Endothelial cell of umbilical vein (primary cell): ENCODE measurements at regions not wholly inside any gene's neighbourhood (a gene's known extent, or its start where the extent isn't known, plus 50 kb on each side); places are given as distances from the start of the nearest gene placed in this dataset.

Experiments
- BruUV-seq: library from RNA; stranded (reverse); fragments of 400-500 nt; replicated peaks from 2 replicates; lab custom pipeline; 2021; lab: Mats Ljungman, UMichigan
- CTCF ChIA-PET: fragments of 300-600, 350-600 bp; sonication (Branson Sonifier 250); formaldehyde crosslinking; loops from one replicate; lab custom pipeline; 2021; ENCODE audit warnings: antibody characterized with exemption, inconsistent platforms; lab: Charles Lee
- POLR2A ChIA-PET: fragments of 300-600, 350-600 bp; sonication (Branson Sonifier 250); formaldehyde crosslinking; loops from one replicate; lab custom pipeline; 2021; ENCODE audit warnings: antibody characterized with exemption, inconsistent platforms; lab: Charles Lee
- DNase-seq: peaks from one replicate; pipeline ENCODE4 v3.0.0-alpha.2; 2011; ENCODE audit warnings: low read depth, low spot score
- FAIRE-seq: peaks from 2 replicates; lab custom pipeline; 2011; peaks lifted over from hg19 to GRCh38; lab: Jason Lieb, UNC
- H2AFZ ChIP-seq: 2 replicates; pipeline ENCODE4 v1.6.0; 2012; ENCODE audit warnings: low read depth, low read length, control low read depth, inconsistent platforms
- H3K27ac ChIP-seq: 2 replicates; pipeline ENCODE4 v1.5.1; 2011; ENCODE audit warnings: low read depth, mild to moderate bottlenecking, control low read depth, low read length, moderate library complexity; ENCODE audit not compliant: insufficient read depth
- H3K27me3 ChIP-seq, 2 experiments: 2 replicates each; pipeline versions ENCODE4 v1.6.0 to v1.6.1; 2011; ENCODE audit warnings: low read length in 2 of 2, mixed read lengths in 1 of 2; ENCODE audit not compliant: control insufficient read depth in 2 of 2, insufficient read depth in 2 of 2
- H3K36me3 ChIP-seq, 2 experiments: 2 replicates in 1 of 2; 3 replicates in 1 of 2; pipeline ENCODE4 v1.5.1; 2011; ENCODE audit warnings: low read length in 2 of 2, mild to moderate bottlenecking in 1 of 2, moderate library complexity in 1 of 2; ENCODE audit not compliant: control insufficient read depth in 2 of 2, insufficient read depth in 2 of 2; ENCODE audit errors: extremely low read depth in 1 of 2
- H3K4me1 ChIP-seq: 3 replicates; pipeline ENCODE4 v1.5.1; 2011; ENCODE audit warnings: mild to moderate bottlenecking, low read length; ENCODE audit not compliant: control insufficient read depth, insufficient read depth; ENCODE audit errors: extremely low read depth
- H3K4me2 ChIP-seq: 2 replicates; pipeline ENCODE4 v1.6.1; 2011; ENCODE audit warnings: low read length, control low read depth, mixed read lengths; ENCODE audit not compliant: insufficient read depth
- H3K4me3 ChIP-seq, 3 experiments: fragments of 200-600 bp in 1 of 3; sonication (generic), shearing (Covaris generic) in 1 of 3; replicated peaks in 1 of 3; 2 replicates each; pipeline ENCODE4 v1.5.1; 2011 to 2016; ENCODE audit warnings: control low read depth in 3 of 3, low read length in 3 of 3, mild to moderate bottlenecking in 2 of 3, inconsistent platforms in 1 of 3, low read depth in 1 of 3, moderate library complexity in 1 of 3; ENCODE audit not compliant: insufficient read depth in 1 of 3
- H3K79me2 ChIP-seq: 2 replicates; pipeline ENCODE4 v1.6.0; 2012; ENCODE audit warnings: low read length, inconsistent platforms; ENCODE audit not compliant: control insufficient read depth, insufficient read depth
- H3K9ac ChIP-seq: replicated peaks from 2 replicates; pipeline ENCODE3; 2011; ENCODE audit warnings: low read length, control low read depth; ENCODE audit not compliant: insufficient read depth; ENCODE audit errors: extremely low read depth
- H3K9me1 ChIP-seq: replicated peaks from 3 replicates; pipeline ENCODE4 v1.6.0; 2011; ENCODE audit warnings: mild to moderate bottlenecking, low read length; ENCODE audit not compliant: control insufficient read depth, insufficient read depth; ENCODE audit errors: extremely low read depth
- H3K9me3 ChIP-seq: replicated peaks from 2 replicates; pipeline ENCODE4 v1.5.1; 2012; ENCODE audit warnings: low read length, inconsistent platforms; ENCODE audit not compliant: control insufficient read depth, insufficient read depth
- H4K20me1 ChIP-seq: replicated peaks from 2 replicates; pipeline ENCODE3; 2011; ENCODE audit warnings: mild to moderate bottlenecking, low read length; ENCODE audit not compliant: control insufficient read depth, insufficient read depth; ENCODE audit errors: extremely low read depth
- EZH2 ChIP-seq: IDR thresholded peaks from 2 replicates; pipeline ENCODE4 v1.6.1; 2012; ENCODE audit warnings: borderline replicate concordance, low read depth, mild to moderate bottlenecking, moderate library complexity, low read length, inconsistent platforms; ENCODE audit not compliant: severe bottlenecking
- FOS ChIP-seq: IDR thresholded peaks from 2 replicates; pipeline ENCODE4 v1.6.1; 2011; ENCODE audit warnings: mild to moderate bottlenecking, low read length, moderate library complexity, borderline replicate concordance; ENCODE audit not compliant: insufficient read depth
- GATA2 ChIP-seq: IDR thresholded peaks from 2 replicates; pipeline ENCODE4 v1.7.0; 2011; ENCODE audit warnings: low read depth, mild to moderate bottlenecking, moderate library complexity, mixed read lengths, low read length; ENCODE audit not compliant: insufficient read length, insufficient read depth
- JUN ChIP-seq: IDR thresholded peaks from 2 replicates; pipeline ENCODE4 v1.6.1; 2011; ENCODE audit warnings: borderline replicate concordance, low read depth; ENCODE audit not compliant: insufficient read length, insufficient read depth
- MYC ChIP-seq: IDR thresholded peaks from one replicate; pipeline ENCODE4 v1.6.1; 2011; ENCODE audit warnings: mild to moderate bottlenecking, low read depth, low read length
- POLR2A ChIP-seq: IDR thresholded peaks from 2 replicates; pipeline ENCODE4 v1.6.1; 2012; ENCODE audit warnings: low read depth, mild to moderate bottlenecking, control low read depth, low read length
- POLR2AphosphoS5 ChIP-seq: IDR thresholded peaks from 2 replicates; pipeline ENCODE4 v1.6.1; 2012; ENCODE audit warnings: low read depth, mild to moderate bottlenecking, control low read depth, low read length, moderate library complexity; ENCODE audit not compliant: insufficient read depth
- dilution Hi-C: fragments of 300-500 bp; cut with MboI; formaldehyde crosslinking; loops from one replicate; pipeline ENCODE4 v1.15.0; 2019; ENCODE audit warnings: low sequenced_read_pairs; ENCODE audit not compliant: extremely low pct_ligation_motif_present
- intact Hi-C: fragments of 100-400 bp; cut with micrococcal nuclease; formaldehyde crosslinking; loops from one replicate; pipeline ENCODE4 v1.10.0; 2022
- TF ChIP-seq, protein P1 (sequence below): IDR thresholded peaks from 2 replicates; pipeline ENCODE4 v1.6.1; 2011; ENCODE audit not compliant: insufficient read depth, insufficient read length
- TF ChIP-seq, protein P2 (sequence below), 2 donors: IDR thresholded peaks; 1 replicate in 1 of 2; 2 replicates in 1 of 2; pipeline ENCODE4 v1.5.1; 2011; ENCODE audit warnings: low read length in 2 of 2, mild to moderate bottlenecking in 2 of 2, moderate library complexity in 2 of 2, control low read depth in 1 of 2, inconsistent platforms in 1 of 2, low read depth in 1 of 2; ENCODE audit not compliant: insufficient read depth in 1 of 2; ENCODE audit errors: extremely low read depth in 1 of 2

DNA sequence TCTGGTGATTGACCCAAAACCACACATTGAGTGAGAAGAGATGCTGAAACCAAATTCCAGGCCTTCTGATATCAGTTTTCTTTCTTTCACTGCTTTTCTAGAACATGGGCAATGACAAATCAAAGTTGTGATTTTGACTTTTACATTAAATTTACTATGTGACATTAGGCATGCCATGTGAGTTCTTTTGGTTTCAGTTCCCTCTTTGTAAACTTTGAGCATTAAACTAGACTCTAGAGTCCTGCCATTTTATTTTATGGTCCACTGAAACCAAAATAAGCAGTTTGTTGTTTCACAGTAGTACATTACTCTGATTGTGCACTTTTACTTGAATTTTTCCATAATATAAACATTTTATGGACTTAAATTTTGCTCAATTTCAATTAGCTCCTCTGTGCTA lies 381.1 kb upstream of the SEMA3D start:
- no peaks in the 10 kb centered on the region for H3K4me1 ChIP-seq
- H3K27me3 ChIP-seq = no peaks in the 10 kb centered on the region
- H3K4me2 ChIP-seq = no peak overlapping the region
- no peaks in the 10 kb centered on the region for H4K20me1 ChIP-seq
- H3K79me2 ChIP-seq = no peaks in the 10 kb centered on the region
- DNase-seq = no peak
- no peak overlapping the region for H3K4me3 ChIP-seq
- intact Hi-C loops = no loop called here
- H3K9me1 ChIP-seq = no peaks in the 10 kb centered on the region
- no peak overlapping the region for H2AFZ ChIP-seq
- no peak overlapping the region for H3K9ac ChIP-seq
- no peak overlapping the region for H3K27ac ChIP-seq
- H3K36me3 ChIP-seq = no peaks in the 10 kb centered on the region
- H3K9me3 ChIP-seq = no peaks in the 10 kb centered on the region
- TF ChIP-seq MYC (no peak), EZH2 (no peak), GATA2 (no peak), FOS (no peak), POLR2AphosphoS5 (no peak), POLR2A (no peak), JUN (no peak)
- TF ChIP-seq, protein P1, sequence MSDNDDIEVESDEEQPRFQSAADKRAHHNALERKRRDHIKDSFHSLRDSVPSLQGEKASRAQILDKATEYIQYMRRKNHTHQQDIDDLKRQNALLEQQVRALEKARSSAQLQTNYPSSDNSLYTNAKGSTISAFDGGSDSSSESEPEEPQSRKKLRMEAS = no peak
- TF ChIP-seq, protein P2, sequence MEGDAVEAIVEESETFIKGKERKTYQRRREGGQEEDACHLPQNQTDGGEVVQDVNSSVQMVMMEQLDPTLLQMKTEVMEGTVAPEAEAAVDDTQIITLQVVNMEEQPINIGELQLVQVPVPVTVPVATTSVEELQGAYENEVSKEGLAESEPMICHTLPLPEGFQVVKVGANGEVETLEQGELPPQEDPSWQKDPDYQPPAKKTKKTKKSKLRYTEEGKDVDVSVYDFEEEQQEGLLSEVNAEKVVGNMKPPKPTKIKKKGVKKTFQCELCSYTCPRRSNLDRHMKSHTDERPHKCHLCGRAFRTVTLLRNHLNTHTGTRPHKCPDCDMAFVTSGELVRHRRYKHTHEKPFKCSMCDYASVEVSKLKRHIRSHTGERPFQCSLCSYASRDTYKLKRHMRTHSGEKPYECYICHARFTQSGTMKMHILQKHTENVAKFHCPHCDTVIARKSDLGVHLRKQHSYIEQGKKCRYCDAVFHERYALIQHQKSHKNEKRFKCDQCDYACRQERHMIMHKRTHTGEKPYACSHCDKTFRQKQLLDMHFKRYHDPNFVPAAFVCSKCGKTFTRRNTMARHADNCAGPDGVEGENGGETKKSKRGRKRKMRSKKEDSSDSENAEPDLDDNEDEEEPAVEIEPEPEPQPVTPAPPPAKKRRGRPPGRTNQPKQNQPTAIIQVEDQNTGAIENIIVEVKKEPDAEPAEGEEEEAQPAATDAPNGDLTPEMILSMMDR (IDR thresholded peaks at IDR 0.05; ENCODE audit: extremely low read depth in 1 of 2, insufficient read depth in 1 of 2, low read depth in 1 of 2, low read length in 2 of 2) = no peak
- POLR2A ChIA-PET = no interaction called here
- dilution Hi-C loops = no loop called here
- no peak for FAIRE-seq
- no TSS peak for BruUV-seq
- CTCF ChIA-PET = interaction anchor here (1.2 to 1.3 kb wide), 2 partner anchors 9 to 13 kb away, joined by 3 to 5 read pairs; no protein-coding TSS in a partner anchor
